NCI-H748 (cell line): ENCODE measurements at regions not wholly inside any gene's neighbourhood (a gene's known extent, or its start where the extent isn't known, plus 50 kb on each side); places are given as distances from the start of the nearest gene placed in this dataset.

Experiments used
- DNase-seq: peaks from one replicate; lab custom pipeline; 2025; ENCODE audit not compliant: unreplicated experiment; lab: John Stamatoyannopoulos, UW

DNA sequence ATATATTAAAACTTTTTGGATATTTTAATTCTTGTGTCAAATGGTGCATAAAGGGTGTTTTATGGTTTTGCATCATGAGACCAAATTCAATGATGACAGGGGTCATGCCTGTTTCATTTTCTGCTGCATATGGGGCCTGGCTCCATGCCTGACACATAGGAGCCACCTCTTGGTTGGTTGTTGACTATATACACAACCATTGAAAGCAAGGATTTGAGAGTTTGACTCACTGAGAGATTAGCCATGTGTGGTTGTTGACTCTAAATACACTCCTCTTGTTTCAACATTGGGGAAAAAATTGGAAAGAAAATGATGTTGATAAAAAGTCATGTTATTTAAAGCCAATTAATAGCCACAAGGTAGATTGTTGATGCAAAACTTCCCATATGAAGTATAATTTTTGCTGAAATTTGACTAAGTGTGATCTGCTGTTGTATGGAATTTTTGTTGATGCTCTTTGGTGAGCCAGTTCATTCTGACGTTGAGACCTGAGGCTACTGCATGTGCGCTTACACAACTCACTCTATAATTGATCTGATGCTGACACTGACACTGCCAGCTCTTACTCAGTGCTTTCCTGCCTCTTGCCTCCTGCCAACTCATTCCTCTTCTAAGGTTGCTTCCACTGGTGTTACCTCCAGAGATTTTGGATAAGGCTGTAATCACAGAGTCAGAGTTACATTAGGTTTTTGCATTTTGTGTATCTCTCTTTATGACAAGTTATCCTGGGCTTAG, 446.2 kb upstream of the SLC14A2 start:
- no peak for DNase-seq

DNA sequence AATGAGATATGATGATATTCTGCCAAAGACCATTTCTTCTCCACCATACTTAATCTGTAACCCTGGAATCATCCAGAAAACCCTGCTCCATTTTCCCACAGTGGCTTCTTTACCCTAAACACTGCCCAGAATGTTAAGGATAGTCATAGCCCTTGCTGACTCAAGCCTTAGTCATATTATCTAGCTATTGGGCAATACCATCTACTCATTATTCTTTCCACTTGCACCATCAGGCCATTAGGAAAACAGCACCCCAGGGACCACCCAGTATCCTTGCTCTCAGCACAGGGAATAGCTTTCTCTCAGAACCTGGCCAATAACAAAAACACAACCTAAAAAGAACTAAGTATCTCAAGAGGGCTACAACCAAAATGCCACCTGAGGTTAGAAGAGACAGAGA, 445.7 kb upstream of the SLC14A2 start:
- DNase-seq, result no peak

DNA sequence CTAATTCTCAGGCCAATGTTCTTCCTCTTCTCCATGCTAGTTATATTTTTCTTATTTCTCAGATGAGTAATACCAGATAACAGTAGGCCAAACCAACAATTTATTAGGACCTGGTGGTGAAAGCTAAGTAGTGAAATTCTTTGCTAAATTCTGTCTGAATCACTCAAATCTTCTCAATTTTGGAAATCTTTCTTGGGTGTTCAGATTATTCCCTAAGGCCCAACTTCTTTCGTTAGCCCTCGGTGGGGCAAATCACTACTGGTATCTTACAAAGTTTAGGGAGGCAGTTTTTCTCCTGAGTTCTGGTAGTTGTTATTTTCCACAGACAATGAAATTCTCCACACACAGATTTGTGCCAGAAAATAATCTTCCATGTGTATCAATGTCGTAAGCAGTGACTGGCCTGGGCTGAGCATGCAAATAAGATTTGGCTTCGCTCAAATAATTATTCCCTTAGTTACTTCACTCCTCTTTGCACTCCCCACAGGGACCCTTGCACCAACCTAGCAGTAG, 443.5 kb upstream of the SLC14A2 start:
- no peak for DNase-seq

DNA sequence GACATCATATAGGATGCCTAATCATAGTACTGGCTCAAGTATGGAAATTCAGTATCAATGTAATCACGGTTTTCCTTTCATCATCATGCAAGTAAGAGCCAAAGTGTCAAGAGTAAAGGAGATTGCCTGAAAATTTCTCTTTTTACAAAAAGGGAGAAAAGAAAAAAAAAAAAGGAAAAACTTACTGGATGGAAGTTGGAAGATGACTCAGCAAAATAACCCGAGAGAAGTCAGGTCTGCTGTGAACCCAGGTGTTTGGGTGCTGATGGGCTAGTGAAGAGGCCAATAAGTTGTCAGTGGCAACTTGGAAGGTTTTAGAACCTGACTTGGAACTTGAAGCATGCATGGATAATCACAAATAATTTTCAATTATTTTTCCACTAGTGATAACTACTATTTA, 441.9 kb upstream of the SLC14A2 start:
- no peak for DNase-seq

DNA sequence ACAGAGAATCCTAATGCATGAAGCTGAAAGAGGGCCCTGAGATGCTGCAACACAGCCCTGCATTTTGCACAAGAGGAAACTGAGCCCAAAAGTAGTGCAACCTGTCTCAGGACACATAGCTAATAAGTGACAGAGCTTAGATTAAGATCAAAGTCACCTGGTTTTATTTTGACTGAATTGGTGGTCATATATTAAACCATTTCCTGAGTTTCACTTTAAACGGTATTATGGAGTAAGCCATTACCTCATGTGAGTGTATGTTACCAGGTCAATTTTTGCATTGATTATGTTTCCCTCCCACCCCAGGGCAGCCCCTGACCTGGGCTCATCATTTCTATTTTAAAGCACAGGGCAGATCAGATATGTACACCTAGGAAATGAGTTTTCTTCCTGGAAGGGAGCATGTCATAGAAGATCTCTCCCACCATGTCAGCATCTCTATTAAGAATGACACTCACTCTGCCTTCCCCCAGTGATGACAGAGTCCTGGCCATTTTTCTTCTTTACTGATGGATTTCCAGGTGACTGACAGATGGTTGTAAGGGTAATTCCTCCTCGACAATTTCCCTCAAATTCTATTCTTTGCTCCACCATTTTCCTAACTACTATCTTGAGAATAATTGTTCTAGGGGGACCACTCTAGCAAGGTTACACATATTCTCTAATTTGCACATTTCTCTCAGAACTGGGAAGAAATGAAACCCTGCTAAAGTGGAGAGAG, 441.3 kb upstream of the SLC14A2 start:
- DNase-seq, result no peak

DNA sequence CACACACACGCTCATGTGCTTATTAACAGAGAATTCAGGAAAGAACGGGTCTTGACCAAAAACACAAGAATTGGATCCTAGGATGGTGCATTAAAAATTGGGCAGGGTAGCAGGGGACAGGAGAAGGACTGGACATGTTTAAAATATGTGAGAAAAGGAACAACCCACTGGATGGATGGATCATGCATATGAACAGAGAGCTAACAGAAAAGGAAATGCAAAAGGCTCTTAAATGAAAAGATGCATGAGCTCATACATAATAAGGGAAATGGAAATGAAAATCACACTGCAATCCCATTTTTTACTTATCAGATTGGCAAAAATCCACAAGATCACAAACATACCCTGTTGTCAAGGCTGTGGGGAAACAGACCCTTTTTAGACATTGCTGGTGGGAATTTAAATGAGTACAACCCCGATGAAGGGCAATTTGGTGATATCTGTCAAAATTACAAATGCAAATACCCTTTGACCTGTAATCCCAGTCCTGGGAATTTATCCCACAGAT, 440.6 kb upstream of the SLC14A2 start:
- DNase-seq, result no peak

DNA sequence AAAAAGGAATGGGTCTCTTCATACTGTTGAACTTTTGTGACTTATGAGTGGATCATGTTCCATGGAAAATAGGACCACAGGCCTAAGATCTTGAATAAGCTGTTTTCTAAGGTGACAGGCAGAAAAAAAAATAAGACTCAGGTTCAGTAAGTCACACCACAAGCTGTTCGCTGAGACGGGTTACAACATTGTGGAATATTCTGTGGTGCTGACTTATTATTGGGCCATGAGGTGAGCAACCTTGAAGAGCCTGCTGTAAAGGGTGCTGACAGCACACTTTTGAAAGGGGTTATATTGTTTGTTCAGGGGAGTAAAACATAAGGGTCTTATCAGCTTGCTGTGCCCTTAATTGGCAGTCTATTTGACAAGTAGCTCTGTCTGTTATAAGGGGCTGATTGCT, 439.8 kb upstream of the SLC14A2 start:
- DNase-seq, result no peak

DNA sequence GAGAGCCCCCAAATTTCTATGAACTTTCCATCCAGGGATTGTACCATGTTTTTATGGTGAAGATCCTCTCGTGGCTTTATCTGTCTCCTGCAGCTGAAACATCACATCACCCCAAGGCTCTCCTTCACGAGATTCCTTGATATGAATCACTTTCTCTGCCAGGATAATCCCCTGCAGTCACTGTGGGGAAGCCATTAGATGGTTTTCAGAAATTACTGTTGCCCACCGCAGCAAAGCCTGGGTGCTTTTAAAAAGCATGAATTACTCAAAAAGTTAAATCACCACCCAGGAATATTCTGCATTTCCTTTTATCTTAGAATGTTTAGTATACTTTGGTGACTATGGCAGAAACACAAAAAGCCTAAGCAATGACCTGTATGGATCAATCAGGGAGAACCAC, 428.4 kb upstream of the SLC14A2 start:
- no peak for DNase-seq

DNA sequence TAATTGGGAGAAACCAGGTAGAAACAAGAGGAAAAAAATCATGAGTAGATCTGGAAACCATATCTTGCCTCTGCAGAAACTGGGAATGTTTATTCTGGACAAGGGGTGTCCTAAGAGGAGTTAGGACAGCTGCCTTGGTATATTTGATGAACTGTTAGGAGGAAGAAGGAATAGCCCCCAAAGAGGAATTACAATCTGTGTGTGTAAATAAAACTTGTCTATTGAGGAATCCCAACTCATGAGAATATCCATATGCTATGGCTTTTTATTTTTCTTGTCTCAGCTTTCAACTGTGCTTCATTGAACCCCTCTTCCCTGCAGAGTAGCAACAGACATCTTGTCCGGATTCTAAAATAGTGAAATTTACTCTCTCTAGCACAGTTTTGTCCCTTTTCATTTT, 423.5 kb upstream of the SLC14A2 start:
- no peak for DNase-seq

DNA sequence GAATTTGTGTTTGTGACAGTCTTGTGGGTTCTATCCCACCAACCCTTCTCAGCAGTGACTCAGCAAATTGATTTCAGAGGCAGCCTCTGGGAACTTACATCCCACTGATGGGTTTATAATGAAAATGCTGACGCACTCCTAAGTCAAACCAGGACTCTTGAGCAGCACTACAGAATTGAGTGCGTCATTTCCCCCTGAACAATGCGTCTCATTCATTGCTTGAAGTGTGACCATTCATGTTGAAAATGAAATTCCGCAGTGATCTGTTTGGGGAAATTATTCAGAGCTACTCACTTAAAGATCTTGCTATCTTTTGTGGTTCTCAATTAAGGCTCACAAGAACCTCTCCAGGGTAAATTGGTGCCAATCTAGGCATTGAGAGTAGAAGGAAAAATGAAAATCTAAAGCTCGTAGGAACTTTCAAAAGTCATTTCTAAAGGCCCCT, 417.7 kb upstream of the SLC14A2 start:
- peak; percentile 54 for DNase-seq

DNA sequence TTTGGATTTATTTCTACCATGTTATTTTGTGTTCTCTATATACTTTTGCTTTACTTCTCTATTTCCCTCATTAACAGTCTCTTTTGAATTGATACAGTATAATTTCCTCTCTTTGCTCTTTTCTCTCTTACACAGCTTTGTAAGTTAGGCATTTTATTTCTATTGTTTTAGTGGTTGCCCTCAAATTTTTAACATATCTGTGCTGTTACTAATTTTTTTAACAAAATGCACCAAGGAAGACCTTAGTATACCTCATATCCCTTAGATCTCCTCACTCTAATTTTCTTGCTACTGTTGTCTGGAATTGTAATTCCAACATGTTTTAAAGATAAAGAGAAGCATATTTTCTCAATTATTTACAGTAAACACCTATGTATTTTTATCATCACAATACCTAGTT, 416.8 kb upstream of the SLC14A2 start:
- DNase-seq, result no peak

DNA sequence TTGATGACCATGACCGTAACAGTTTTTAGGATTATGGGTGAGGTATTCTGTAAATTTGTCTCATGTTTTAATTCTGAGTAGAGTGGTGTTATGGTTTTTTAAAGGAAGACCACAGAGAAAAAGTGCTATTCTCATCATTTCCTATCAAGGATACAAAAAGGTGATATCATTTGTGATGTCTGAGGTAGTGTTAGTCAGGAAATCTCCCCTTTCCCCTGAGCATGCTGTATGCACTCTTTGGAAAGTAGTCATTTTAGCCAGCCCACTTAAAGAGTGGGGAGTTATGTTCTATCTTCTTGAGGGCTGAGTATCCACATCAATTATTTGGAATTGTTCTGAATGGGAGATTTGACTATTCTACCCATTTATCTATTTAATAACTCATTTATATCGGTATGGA, 414.2 kb upstream of the SLC14A2 start:
- no peak for DNase-seq

DNA sequence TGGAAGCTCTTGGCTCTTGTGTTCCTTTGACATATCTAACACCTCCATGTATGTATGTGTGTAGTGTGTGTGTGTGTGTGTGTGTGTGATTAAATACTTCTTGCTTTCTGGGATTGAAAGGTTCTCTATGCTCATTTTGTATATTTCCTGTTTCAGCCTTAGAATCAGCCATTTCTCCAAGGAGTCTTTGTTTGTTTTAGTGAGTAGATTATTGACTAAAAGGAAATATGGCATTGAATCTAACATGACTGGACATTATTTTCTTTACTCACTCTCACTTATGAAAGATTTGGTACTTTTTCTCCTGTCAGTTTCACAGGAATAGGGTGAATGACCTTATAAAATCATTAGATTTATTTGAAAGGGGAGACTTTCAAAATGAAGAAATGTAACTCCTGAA, 413.8 kb upstream of the SLC14A2 start:
- DNase-seq, result no peak

DNA sequence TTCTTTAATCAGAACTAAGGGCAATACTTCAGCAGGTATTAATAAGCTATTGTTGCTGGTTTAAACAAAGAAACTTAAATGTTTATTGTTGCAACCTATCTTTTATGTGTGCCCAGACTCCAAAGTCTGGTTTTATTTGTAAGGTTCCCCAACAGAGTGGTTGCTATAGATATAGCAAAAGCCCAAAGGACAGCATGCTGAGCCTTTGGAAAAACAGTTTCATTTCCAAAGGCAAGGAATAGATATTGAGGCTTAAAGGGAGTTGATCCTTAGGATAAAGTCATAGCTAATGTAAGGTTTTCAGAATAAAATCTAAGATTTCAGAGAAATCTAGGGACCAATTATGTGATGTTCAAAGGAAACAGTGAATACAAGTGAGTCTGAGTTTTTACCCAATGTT, 413.2 kb upstream of the SLC14A2 start:
- DNase-seq, result peak; percentile 9

DNA sequence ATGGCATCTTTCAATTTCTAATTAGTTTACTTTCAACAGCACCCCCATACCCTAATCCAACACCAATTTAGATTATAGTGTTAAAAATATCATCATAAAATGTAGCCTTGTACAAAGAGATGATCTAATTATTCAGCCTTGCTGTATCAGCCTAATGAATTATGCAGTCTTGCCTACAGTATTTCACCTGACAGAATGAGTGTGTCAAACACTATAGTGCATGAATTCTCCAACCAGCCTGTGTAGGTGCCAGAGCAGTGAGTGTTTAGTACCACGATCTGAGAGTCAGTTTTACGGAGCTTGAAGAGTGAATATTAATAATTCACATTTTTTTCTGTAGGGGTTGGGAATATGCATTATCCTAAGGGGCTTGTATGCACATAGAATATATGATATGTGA, 411.6 kb upstream of the SLC14A2 start:
- no peak for DNase-seq

DNA sequence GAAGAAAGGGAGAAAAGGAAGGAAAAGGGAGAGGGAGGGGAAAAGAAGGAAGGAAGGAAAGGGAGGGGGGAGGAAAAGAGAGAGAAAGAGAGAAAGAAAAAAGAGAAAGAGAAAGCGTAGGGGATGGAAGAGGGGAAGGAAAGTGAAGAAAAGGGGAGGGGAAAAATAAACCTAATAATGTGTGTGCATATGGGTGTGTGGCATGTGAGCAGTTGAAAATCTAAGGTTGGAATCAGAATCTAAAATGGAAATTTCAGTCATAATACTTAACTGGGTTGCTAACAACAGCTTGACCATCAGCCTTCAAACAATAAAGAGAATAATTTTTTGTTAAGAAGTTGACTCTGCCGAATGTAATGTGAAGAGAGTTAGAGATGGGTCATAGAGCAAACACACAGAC, 407.9 kb upstream of the SLC14A2 start:
- no peak for DNase-seq

DNA sequence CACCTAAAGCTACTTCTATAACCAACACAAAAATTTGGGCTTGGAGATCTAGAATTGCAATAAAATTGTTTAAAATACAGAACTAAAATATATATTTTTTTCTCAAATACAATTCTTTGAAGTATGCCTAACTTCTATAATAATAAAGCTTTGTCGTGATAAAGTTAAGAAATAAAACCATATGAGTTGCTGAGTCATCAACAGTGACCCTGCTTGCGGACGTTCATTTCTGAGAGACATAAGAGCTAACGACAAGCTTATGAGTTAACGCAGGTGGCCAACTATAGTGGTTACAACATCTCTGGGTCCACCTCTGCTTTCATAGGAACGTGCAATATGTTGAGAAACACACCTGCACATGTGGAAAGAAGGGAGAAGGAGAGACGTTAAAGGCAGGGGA, 407.1 kb upstream of the SLC14A2 start:
- no peak for DNase-seq

DNA sequence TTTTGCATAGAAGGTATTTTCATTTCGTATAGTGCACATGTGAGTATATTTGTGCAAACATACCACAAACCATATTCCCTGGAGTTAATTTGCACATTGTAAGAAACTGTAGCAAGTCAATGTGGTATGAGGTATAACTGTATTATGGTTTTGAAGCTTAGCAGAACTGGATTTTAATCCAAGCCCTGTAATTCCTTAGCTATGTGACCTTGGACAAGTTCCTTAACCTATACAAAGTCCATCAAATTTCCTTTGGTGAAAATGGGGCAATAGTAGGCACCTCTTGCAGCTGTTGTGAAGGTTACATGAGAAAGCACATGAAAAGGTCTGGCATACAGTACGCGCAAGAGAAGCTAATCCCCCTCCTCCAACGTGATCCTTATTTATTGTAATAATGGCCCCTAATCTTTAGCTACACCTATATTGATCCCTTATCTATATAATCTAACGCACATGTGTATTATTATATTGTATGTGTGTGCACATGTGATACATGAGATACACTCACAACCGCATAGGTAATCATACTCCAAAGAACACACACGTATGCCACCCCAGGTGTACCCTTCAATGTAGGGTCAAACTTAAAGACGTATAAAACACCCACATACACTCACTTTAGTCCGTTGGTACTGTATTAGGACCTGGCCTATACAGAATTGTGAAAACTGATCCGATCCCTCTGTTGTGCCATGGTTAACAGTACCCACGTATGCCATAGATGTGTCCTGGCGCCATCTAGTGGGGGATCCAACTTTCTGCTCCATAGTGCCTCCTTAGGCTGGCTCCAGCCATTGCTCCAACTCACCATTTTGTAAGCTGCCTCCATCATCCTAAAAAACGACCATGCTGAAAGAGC, 402.9 kb upstream of the SLC14A2 start:
- peak; percentile 91 for DNase-seq

DNA sequence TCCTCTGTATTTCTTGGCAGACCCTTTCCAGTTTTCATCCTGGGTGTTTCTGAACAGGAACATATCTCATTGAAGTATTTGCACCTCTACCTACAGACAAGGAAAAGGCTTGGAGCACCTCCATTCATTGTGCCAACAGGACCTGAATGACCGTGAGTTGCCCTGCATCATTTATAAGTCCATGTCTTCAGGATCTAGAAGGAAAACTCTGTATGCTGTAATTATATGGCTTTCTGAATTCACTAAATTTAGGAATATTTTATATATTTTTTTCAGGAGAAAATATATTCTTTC, 402.3 kb upstream of the SLC14A2 start:
- no peak for DNase-seq

DNA sequence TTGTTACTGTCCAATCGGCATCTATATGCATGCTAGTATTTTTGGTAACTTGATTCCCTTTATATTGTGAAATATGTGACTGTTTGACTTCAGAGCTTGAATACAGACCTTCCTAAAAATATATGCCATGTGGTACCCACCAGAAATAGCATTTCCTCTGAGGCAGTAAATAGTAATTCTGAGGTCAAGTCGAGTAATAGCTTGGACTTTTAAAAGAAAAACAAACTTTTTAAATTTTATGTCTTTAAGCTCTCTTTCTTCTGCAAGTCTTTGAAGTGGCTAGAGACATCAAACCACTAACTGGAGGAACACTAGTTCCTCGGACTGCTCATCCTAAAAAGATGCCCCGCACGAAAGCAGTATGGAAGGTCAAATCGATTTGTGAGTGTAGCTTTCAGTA, 396.8 kb upstream of the SLC14A2 start:
- DNase-seq, result no peak

DNA sequence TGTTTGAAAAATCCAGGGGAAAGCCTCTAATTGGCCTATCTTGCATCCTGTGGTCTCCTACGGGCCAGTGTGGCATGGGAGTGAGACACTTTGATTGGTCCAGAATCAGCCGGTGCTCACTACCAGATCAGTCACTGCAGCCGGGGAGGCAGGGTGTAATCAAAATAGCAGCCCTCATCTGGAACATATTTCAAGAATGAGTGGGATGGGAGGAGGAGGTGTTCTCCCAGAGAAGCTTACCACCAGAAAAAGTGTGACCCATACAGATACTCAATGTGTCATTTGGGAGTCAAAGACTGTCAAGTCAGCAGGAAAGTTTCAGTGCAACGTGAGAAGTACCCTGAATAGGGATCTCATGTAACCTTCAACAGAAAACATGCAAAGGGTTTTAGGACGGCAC, 393.9 kb upstream of the SLC14A2 start:
- no peak for DNase-seq

DNA sequence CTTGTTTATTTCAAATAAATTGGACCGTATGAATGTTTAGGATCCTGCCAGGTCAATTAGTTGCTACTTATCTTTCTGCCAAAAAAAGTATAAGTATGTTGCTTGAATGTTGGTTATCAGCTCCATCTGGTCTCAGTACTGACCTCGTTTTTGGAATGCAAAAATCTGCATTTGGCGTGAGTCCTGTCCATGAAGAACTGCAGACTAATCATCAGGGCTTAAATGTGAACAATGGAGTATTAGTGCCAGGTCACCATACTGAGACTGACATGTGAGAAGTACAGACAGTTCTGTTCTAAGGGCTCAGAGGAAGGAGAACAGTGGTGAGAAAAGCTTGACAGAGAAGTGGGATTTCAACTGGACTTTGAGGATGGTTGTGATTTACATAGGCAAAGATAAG, 393.1 kb upstream of the SLC14A2 start:
- no peak for DNase-seq
